ENCODE measurements at regions not wholly inside any gene's neighbourhood (a gene's known extent, or its start where the extent isn't known, plus 50 kb on each side); places are given as distances from the start of the nearest gene placed in this dataset.

GRCh38 chr21:16842696-16843035, 670.2 kb upstream of the CXADR start:
- TF ChIP-seq CTCF (IDR thresholded peaks at IDR 0.05) = no peak
- TF ChIP-seq POLR2A (IDR thresholded peaks at IDR 0.05) = no peak

Data from heart left ventricle (tissue), 13 donors.